WTC11 (cell line): ENCODE measurements at regions not wholly inside any gene's neighbourhood (a gene's known extent, or its start where the extent isn't known, plus 50 kb on each side); places are given as distances from the start of the nearest gene placed in this dataset.
"Not testable (repeated sequence)": the region's sequence is repeated elsewhere in the genome, so short reads cannot be mapped to it uniquely, and the experiment has no call there.

ENCODE experiments used
- ATAC-seq: fragments of 200-7000 bp; cut with Tn5 transposase; 2 replicates; pipeline ENCODE4 v1.10.0; 2021; ENCODE audit warnings: mild to moderate bottlenecking, moderate library complexity
- CTCF ChIA-PET: fragments of 300-600 bp; sonication (Branson Sonifier 250); formaldehyde crosslinking; loops from one replicate; lab custom pipeline; 2021; ENCODE audit warnings: antibody characterized with exemption; lab: Charles Lee
- POLR2A ChIA-PET: fragments of 350-600 bp; sonication (Branson Sonifier 250); formaldehyde crosslinking; loops from one replicate; lab custom pipeline; 2021; ENCODE audit warnings: antibody characterized with exemption; lab: Charles Lee
- DNase-seq: peaks from one replicate; pipeline ENCODE4 v3.0.0; 2021; ENCODE audit warnings: low spot score
- H3K27ac Mint-ChIP-seq: 2 replicates; pipeline ENCODE4 v1.8.0; 2021; ENCODE audit warnings: mixed read lengths
- H3K27me3 Mint-ChIP-seq: 2 replicates; pipeline ENCODE4 v1.8.0; 2021; ENCODE audit warnings: low read depth, mild to moderate bottlenecking, moderate library complexity, mixed read lengths
- H3K36me3 Mint-ChIP-seq: 2 replicates; pipeline ENCODE4 v1.8.0; 2021; ENCODE audit warnings: mixed read lengths
- H3K4me1 Mint-ChIP-seq: 2 replicates; pipeline ENCODE4 v1.8.0; 2022; ENCODE audit warnings: mixed read lengths
- H3K4me3 Mint-ChIP-seq: 2 replicates; pipeline ENCODE4 v1.8.0; 2021; ENCODE audit warnings: mild to moderate bottlenecking, moderate library complexity, mixed read lengths
- H3K9me3 Mint-ChIP-seq: 2 replicates; pipeline ENCODE4 v1.8.0; 2021; ENCODE audit warnings: mixed read lengths
- CREM ChIP-seq: sonication (generic); formaldehyde crosslinking; IDR thresholded peaks from 2 replicates; pipeline ENCODE4 v1.8.1; 2022; ENCODE audit warnings: mild to moderate bottlenecking, missing genetic modification reagents, moderate library complexity
- E2F1 ChIP-seq: sonication (generic); formaldehyde crosslinking; IDR thresholded peaks from 2 replicates; pipeline ENCODE4 v1.8.0; 2022; ENCODE audit warnings: mild to moderate bottlenecking, missing genetic modification reagents
- GRHL2 ChIP-seq: fragments of 250-450 bp; sonication (Bioruptor Pico); IDR thresholded peaks from 2 replicates; pipeline ENCODE4 v1.8.0; 2022; ENCODE audit warnings: mild to moderate bottlenecking, moderate library complexity; ENCODE audit not compliant: insufficient replicate concordance, severe bottlenecking
- NFE2L1 ChIP-seq: sonication (generic); formaldehyde crosslinking; IDR thresholded peaks from 2 replicates; pipeline ENCODE4 v1.8.1; 2023; ENCODE audit warnings: missing genetic modification reagents
- OVOL2 ChIP-seq: fragments of 250-450 bp; sonication (Bioruptor Pico); IDR thresholded peaks from 2 replicates; pipeline ENCODE4 v1.9.0; 2021; ENCODE audit warnings: mild to moderate bottlenecking, borderline replicate concordance
- PRRX2 ChIP-seq: fragments of 250-450 bp; sonication (Bioruptor Pico); IDR thresholded peaks from 2 replicates; pipeline ENCODE4 v1.8.0; 2021; ENCODE audit warnings: mild to moderate bottlenecking
- RELA ChIP-seq: sonication (generic); formaldehyde crosslinking; IDR thresholded peaks from 2 replicates; pipeline ENCODE4 v1.8.1; 2022; ENCODE audit warnings: missing genetic modification reagents, mild to moderate bottlenecking, borderline replicate concordance
- SP1 ChIP-seq: sonication (generic); formaldehyde crosslinking; conservative IDR thresholded peaks from 2 replicates; pipeline ENCODE4 v1.8.1; 2022; ENCODE audit warnings: missing genetic modification reagents
- ZNF219 ChIP-seq: sonication (generic); formaldehyde crosslinking; IDR thresholded peaks from 2 replicates; pipeline ENCODE4 v1.8.0; 2023; ENCODE audit warnings: missing genetic modification reagents, mild to moderate bottlenecking, borderline replicate concordance
- ZNF263 ChIP-seq: sonication (generic); formaldehyde crosslinking; IDR thresholded peaks from 2 replicates; pipeline ENCODE4 v1.8.1; 2022; ENCODE audit warnings: low read depth, mild to moderate bottlenecking, moderate library complexity, missing genetic modification reagents
- ZNF416 ChIP-seq: fragments of 250-450 bp; sonication (Bioruptor Pico); IDR thresholded peaks from 2 replicates; pipeline ENCODE4 v1.9.0; 2021; ENCODE audit warnings: mild to moderate bottlenecking, inconsistent platforms
- TF ChIP-seq, protein P1 (sequence below): fragments of 250-450 bp; sonication (Bioruptor Pico); IDR thresholded peaks from 2 replicates; pipeline ENCODE4 v1.9.0; 2021; ENCODE audit warnings: mild to moderate bottlenecking
- TF ChIP-seq, protein P2 (sequence below): sonication (generic); formaldehyde crosslinking; IDR thresholded peaks from 2 replicates; pipeline ENCODE4 v1.8.1; 2023; ENCODE audit warnings: mild to moderate bottlenecking, missing genetic modification reagents, borderline replicate concordance
- TF ChIP-seq, protein P3 (sequence below): fragments of 250-450 bp; sonication (Bioruptor Pico); IDR thresholded peaks from 2 replicates; pipeline ENCODE4 v2.1.2; 2022; ENCODE audit warnings: mild to moderate bottlenecking, moderate library complexity

- Mint-ChIP-seq H3K27me3 (peaks cover 2% of the 10 kb centered on the region), H3K4me1 (no peaks in the 10 kb centered on the region), H3K36me3 (peaks cover 30% of the 10 kb centered on the region), H3K27ac (no peak overlapping the region), H3K4me3 (no peak overlapping the region), H3K9me3 (peaks cover 58% of the 10 kb centered on the region)
- ChIA-PET CTCF (no interaction called here), POLR2A (no interaction called here)
- ATAC-seq (no peak), DNase-seq (no peak)
- TF ChIP-seq CREM (CRISPR knock-in tag), result no peak
- TF ChIP-seq ZNF416 (CRISPR knock-in tag), result no peak
- TF ChIP-seq, protein P1, sequence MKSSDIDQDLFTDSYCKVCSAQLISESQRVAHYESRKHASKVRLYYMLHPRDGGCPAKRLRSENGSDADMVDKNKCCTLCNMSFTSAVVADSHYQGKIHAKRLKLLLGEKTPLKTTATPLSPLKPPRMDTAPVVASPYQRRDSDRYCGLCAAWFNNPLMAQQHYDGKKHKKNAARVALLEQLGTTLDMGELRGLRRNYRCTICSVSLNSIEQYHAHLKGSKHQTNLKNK (CRISPR knock-in tag), result no peak
- TF ChIP-seq ZNF219 (CRISPR knock-in tag), result no peak
- TF ChIP-seq ZNF263 (CRISPR knock-in tag), result no peak
- TF ChIP-seq SP1 (CRISPR knock-in tag), result no peak
- no peak for TF ChIP-seq OVOL2 (CRISPR knock-in tag)
- TF ChIP-seq NFE2L1 (CRISPR knock-in tag), result no peak
- TF ChIP-seq, protein P2, sequence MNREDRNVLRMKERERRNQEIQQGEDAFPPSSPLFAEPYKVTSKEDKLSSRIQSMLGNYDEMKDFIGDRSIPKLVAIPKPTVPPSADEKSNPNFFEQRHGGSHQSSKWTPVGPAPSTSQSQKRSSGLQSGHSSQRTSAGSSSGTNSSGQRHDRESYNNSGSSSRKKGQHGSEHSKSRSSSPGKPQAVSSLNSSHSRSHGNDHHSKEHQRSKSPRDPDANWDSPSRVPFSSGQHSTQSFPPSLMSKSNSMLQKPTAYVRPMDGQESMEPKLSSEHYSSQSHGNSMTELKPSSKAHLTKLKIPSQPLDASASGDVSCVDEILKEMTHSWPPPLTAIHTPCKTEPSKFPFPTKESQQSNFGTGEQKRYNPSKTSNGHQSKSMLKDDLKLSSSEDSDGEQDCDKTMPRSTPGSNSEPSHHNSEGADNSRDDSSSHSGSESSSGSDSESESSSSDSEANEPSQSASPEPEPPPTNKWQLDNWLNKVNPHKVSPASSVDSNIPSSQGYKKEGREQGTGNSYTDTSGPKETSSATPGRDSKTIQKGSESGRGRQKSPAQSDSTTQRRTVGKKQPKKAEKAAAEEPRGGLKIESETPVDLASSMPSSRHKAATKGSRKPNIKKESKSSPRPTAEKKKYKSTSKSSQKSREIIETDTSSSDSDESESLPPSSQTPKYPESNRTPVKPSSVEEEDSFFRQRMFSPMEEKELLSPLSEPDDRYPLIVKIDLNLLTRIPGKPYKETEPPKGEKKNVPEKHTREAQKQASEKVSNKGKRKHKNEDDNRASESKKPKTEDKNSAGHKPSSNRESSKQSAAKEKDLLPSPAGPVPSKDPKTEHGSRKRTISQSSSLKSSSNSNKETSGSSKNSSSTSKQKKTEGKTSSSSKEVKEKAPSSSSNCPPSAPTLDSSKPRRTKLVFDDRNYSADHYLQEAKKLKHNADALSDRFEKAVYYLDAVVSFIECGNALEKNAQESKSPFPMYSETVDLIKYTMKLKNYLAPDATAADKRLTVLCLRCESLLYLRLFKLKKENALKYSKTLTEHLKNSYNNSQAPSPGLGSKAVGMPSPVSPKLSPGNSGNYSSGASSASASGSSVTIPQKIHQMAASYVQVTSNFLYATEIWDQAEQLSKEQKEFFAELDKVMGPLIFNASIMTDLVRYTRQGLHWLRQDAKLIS (CRISPR knock-in tag), result no peak
- TF ChIP-seq, protein P3, sequence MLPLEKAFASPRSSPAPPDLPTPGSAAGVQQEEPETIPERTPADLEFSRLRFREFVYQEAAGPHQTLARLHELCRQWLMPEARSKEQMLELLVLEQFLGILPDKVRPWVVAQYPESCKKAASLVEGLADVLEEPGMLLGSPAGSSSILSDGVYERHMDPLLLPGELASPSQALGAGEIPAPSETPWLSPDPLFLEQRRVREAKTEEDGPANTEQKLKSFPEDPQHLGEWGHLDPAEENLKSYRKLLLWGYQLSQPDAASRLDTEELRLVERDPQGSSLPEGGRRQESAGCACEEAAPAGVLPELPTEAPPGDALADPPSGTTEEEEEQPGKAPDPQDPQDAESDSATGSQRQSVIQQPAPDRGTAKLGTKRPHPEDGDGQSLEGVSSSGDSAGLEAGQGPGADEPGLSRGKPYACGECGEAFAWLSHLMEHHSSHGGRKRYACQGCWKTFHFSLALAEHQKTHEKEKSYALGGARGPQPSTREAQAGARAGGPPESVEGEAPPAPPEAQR (CRISPR knock-in tag), result no peak
Measured at GRCh38 chr18:78273876-78274275, 705.7 kb upstream of the SALL3 start.

DNA sequence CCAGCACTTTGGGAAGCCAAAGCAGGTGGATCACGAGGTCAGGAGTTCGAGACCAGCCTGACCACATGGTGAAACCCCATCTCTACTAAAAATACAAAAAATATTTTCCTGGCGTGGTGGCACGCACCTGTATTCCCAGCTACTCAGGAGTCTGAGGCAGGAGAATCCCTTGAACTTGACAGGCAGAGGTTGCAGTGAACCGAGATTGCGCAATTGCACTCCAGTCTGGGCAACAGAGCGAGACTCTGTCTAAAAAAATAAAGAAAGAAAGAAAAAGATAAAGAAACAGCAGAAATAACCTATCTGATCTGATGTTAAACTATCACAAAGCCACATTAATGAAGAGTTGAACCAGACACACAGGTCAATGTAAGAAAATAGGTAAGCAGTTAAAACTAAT lies 696.2 kb upstream of the SALL3 start:
- DNase-seq, POLR2A ChIA-PET, H3K27me3 Mint-ChIP-seq, CTCF ChIA-PET, H3K4me3 Mint-ChIP-seq, ATAC-seq, H3K4me1 Mint-ChIP-seq, H3K27ac Mint-ChIP-seq: not testable (repeated sequence)
- Mint-ChIP-seq H3K9me3 (peaks cover 51% of the 10 kb centered on the region), H3K36me3 (peaks cover 25% of the 10 kb centered on the region)

- no peak for DNase-seq
- TF ChIP-seq RELA (CRISPR knock-in tag) (no peak), E2F1 (CRISPR knock-in tag) (no peak), PRRX2 (CRISPR knock-in tag) (no peak), GRHL2 (CRISPR knock-in tag) (no peak)
- TF ChIP-seq, all 79 proteins: peak for 0
- Mint-ChIP-seq H3K4me3 (no peak overlapping the region), H3K27me3 (peaks cover 3% of the 10 kb centered on the region), H3K9me3 (peaks cover 58% of the 10 kb centered on the region), H3K4me1 (peaks cover 22% of the 10 kb centered on the region), H3K27ac (no peak overlapping the region), H3K36me3 (peaks cover 53% of the 10 kb centered on the region)
- POLR2A ChIA-PET, result no interaction called here
- no peak for ATAC-seq
- CTCF ChIA-PET, result no interaction called here
Measured at GRCh38 chr18:78292618-78293380, 686.8 kb upstream of the SALL3 start.
